GM21737 (cell line): ENCODE measurements at regions not wholly inside any gene's neighbourhood (a gene's known extent, or its start where the extent isn't known, plus 50 kb on each side); places are given as distances from the start of the nearest gene placed in this dataset.
"Not testable (repeated sequence)": the region's sequence is repeated elsewhere in the genome, so short reads cannot be mapped to it uniquely, and the experiment has no call there.

Experiments
- ATAC-seq: cut with Tn5 transposase; IDR thresholded peaks from one replicate; pipeline ENCODE4 v1.9.1; 2021; ENCODE audit warnings: mild to moderate bottlenecking, moderate library complexity; ENCODE audit not compliant: unreplicated experiment

DNA sequence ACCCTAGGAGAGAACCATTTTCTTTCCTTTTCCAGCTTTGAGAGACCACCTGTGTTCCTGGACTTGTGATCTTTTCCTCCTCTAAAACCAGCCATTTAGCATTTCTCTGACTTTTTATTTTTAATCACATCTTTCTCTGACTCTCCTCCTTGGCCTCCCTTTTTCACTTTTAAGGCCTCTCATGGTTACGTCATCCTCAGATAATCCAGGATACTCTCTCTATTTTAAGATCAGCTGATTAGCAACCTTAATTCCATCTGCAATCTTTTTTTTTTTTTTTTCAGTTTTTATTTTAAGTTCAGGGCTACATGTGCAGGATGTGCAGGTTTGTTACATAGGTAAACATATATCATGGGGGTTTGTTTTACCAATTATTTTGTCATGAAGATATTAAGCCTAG is 54.0 kb downstream of the RFPL4B start:
- no peak for ATAC-seq

DNA sequence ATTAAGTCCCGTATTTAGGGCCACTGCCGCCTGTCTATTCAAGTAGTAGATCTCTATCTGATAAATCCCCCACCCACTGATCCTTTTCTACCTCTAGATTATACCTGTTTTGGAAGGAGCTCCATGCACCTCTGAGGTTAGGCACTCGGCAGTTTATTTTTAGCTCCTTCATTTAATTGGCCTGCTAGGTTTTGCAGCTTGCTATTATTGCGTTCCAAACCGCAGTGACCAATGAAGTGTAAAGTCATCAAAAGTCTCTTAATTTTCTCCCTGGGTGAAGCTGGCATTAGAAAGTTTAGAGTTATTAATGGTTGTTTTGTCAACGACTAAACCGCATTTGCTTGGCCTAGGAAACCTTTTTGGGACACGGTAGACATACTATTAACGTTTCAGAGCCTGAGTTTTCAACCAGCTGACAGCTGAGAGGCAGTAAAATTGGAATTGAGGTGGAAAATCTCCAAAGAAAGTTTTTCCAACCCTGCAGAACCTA is 60.0 kb downstream of the RFPL4B start:
- ATAC-seq = no peak

DNA sequence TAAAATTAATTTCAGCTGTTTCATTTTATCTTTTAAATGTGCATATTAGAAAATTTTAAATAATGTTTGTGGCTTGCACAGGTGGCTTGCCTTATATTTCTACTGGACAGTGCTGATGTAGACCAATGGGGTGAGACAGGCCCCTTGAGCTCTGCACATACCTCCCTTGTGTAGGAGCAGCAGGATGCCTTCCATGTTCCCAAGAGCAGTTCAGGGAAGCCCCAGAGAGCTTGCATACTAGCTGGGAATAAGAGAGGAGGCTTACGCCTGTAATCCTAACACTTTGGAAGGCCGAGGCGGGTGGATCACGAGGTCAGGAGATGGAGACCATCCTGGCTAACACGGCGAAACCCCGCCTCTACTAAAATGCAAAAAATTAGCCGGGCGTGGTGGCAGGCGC is 61.4 kb downstream of the RFPL4B start:
- no peak for ATAC-seq

DNA sequence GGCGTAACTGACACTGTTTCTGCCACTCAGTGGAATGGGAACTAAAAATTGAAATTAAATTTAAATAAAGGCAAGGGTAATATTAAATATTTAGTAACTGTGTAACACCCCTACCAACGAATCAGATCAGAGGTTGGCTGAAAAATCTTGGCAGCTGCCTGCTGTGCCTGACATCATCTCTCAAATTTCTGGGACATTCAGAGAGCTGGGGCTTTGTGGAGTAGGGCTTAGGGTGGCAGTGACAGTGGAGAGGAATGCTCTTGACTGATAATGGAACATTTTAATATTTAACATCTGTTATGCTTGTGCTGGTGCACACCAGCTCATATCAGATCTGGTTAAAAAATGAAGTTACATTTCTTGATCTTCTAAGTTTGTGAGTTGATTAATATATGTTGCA is 62.2 kb downstream of the RFPL4B start:
- no peak for ATAC-seq

DNA sequence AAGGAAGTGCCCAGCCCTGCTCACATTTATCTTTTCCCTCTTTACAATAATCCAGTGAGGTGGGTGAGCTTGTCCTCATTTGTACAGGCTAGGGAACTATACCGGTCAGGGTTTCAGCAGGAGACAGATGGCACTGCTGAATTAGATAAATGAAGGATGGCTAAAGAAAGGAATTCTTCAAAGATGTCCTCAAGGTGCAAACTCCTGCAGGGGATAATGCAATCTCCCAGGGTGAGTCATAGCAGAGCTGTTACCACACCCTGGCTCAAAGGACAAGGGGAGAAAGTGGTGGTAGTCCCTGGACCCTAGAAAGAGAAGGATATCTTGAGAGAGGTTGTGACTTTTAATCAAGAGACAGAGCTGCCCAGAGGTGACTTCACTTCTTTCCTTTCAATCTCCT is 66.7 kb downstream of the RFPL4B start:
- no peak for ATAC-seq

DNA sequence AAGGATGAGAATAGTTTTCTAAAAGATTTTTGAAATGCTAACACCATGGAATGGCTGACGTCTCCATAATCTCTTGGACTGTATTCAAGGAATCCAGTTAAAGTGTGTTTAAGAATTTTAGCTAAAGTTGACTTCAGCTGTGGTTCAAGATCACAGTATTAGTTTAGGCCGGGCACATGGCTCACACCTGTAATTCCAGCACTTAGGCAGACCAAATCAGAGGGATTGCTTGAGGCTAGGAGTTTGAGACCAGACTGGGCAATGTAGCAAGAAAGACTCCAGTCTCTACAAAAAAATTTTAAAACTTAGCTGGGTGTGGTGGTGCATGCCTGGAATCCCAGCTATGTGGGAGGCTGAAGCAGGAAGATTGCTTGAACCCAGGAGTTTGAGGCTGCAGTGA is 68.2 kb downstream of the RFPL4B start:
- ATAC-seq = no peak

DNA sequence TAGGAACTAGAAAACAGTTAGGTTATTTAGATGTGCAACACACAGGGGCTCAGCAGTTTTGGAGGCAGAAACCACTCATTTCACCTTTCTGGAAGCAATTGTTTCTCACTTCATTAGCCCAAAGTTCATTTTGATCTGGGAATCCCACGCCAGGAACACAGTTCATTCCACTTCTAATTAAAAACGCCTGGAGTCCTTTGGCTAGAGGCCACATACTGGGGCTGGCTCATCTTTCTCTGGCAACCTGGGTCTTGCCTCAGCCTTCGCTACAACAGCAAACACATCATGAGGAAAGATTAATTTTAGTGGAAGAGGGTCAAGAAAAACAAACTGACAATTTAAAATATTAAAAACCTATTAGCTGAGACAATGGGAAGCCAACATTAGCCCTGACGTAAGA is 69.7 kb downstream of the RFPL4B start:
- no peak for ATAC-seq

DNA sequence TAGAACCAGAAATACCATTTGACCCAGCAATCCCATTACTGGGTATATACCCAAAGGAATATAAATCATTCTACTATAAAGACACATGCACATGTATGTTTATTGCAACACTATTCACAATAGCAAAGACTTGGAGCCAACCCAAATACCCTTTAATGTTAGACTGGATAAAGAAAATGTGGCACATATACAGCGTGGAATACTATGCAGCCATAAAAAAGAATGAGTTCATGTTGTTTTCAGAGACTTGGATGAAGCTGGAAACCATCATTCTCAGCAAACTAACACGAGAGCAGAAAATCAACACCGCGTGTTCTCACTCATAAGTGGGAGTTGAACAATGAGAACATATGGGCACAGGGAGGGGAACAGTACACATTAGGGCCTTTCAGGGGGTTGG is 79.9 kb downstream of the RFPL4B start:
- not testable (repeated sequence) for ATAC-seq

DNA sequence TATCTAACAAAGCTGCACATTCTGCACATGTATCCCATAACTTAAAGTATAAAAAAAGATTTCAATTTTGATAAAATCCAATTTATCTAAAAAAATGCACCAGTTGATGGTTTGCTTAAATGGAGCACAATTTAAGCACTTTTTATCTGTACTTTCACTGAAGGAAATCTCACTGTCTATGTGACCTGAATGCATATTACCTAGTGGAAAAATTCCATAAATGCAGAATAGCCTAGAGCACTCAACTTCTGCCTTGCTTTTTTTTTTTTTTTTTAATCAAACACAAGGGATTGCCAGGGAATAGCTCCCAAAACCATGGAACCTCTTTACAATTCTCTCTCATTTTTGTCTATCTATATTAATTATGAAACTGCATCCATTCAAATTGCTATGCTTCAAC is 80.4 kb downstream of the RFPL4B start:
- no peak for ATAC-seq

DNA sequence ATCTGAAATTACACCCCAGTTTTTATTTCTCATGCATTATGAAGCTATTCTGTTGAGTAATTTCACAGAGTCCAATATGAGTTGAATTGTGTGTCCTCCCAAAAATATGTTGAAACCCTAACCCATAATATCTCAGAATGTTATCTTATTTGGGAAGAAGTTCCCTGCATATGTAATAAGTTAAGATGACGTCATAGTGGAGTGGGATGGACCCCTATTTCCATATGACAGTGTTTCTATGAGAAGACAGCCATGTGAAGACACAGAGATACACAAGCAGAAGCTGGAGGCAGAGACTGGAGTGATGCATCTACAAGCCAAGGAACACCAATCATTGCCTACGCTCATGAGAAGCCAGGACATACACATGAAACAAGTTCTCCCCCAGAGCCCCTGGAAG is 81.3 kb downstream of the RFPL4B start:
- ATAC-seq = no peak

DNA sequence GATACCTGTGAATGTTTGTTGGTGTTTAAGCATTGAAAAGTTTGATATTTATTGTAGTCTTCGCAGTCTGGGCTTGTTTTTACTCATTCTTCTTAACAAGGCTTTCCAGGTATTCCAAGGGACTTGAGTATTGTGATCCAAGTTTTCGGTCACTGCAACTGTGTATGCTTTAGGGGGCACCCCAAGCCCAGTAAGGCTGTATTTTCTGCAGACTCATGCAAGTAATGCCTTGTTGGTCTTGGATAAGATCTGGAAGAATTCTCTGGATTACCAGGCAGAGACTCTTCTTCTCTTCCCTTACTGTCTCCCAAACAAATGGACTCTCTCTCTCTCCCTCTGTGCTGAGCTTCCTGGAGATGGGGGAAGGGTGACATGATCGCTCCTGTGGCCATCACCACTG is 82.1 kb downstream of the RFPL4B start:
- ATAC-seq = no peak

DNA sequence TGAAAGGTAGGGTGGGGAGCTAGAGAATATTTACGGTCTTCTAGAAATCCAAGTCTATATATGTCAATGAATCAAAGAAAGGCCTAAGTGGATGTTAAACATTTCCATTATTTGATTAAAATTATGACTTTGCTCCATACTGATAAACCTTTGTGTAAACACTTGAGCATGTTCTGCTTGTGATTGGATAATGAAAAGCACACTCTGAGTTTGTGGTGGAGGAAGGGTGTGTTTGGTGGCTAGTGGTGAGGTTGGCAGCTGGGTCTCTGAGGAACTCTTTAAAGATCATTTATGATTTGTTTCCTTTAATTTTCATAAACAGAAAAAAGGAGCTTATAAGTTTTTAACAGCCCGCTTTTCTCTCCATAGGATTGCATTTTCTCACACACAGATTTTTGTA is 84.7 kb downstream of the RFPL4B start:
- no peak for ATAC-seq

DNA sequence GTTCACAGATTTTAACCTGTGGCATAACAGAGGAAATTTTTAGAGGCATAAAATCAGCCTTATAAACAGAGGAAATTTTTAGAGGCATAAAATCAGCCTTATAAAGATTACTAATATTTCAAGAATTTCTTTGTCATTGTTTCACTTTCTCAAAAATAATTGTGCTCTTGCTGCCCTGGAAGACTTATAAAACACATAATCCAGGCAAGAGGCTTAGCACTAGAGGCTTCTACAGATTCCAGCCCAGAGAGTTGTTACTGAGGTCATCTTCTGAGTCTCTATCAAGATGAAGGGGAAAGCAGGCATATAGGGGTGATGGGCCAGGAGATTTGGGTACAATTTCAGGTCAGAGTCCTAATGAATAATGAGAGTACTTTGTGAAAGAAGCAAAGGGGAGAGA is 85.7 kb downstream of the RFPL4B start:
- no peak for ATAC-seq

DNA sequence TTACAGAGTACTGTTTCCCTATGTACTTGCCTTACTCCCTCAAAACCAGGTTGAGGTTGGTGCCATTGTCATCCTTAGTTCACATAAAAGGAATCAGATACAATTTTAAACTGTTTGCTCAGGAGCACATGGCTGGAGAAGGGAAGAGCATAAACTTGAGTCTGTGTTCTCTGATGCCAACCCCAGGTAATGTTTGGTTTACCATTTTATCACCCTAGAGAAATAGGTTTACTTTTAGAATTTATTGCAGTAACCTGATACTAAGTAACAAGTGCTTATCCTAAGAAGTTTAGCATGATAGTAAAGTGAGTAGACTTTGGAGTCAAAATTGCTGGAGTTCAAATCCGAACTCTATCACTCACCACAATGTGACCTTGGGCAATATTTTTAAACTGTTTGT is 86.3 kb downstream of the RFPL4B start:
- ATAC-seq = no peak

DNA sequence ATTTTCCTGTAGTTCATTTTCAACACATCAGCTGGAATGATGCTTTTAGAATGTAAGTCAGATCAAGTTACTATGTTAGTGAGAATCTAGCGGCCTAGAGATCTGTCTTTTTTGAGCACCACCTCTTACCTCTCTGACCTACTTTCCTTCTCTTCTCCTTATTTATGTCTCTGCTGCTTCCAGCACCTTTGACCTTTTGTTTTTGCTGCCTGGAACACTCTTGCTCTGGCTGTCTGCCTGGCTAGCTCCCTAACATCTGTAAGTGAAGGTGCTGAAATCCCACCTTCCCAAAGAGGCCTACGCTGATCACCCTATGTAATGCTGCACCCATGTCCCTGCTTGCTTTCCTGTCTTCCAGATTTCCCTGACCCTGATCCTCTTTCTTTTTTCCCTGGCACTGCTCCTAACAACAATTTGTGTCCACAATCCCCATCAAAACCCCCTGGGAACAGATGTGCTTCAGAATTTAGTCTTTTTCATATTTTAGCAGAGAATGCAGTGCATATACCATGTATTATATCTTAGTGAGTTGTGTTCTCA is 87.8 kb downstream of the RFPL4B start:
- ATAC-seq = no peak

DNA sequence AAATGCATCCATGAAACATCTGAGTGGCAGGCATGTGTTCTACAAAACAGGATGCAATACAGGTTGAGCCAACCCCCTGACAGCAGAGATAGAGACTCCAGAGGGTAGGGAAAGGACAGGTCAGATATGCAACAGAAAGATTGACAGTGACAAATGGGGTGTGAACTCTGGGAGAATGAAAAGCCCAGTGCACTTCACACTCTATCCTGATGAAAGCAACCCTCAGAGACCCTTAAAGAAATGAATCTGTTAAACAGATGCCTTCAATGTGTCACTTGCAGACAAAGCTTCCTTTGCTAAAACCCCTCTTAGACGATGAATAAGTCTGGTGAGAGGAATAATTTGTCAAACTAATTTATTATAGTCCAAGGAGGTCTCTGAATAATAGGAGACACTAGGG is 89.9 kb downstream of the RFPL4B start:
- ATAC-seq = no peak

DNA sequence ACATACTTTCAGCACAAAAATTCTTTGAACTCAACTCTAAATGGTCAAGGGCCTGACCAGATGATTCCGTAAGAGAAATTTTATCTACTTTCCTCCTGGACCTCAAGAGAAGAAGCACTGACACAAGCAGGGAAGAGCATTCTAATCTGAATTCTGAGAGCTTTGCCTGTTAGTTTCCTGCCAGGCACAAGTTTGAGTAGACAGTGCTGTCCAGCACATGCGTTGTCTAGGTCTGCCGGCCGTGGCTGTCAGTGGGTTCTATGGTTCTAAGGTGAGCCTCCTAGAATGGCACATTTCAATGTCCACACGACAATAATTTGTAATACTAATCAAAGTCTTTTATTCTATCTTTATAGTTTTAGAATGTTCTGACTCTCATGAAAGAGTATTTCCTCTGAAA is 91.9 kb downstream of the RFPL4B start:
- no peak for ATAC-seq

DNA sequence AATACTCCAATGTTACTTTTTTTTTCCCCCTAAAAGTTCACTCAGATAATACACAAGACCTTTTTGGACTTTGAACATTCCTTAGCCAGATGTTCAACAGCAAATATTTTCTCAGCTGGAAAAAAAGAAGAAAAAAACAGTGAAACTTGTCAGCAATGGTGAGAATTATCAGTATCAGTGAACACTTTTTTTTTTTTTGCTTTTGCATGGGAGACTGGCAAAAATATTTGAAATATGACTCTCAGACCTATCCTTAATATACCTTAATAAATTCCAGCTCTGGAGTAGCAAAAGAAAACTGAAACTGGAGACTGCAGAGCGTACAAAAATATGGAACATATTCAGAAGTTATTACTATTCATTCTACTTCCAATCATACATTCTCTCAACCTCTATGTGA is 92.3 kb downstream of the RFPL4B start:
- no peak for ATAC-seq

DNA sequence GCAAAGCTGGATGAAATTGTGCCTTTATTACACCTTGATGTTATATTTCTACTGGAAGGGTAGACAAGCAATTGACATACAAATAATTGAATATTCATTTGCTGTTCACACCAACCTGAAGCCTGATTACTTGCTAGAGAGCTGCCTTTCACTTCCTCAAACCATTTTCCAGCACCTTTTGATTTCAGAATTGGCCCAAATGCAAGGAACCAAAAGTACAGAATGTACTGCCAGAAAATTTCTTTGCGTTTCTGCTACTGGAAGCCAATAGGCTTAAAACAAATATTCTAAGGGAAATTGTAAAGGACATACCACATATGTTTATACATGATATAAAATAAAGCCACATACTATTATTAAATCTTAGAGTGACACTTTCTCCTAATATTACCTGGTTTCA is 94.5 kb downstream of the RFPL4B start:
- no peak for ATAC-seq

DNA sequence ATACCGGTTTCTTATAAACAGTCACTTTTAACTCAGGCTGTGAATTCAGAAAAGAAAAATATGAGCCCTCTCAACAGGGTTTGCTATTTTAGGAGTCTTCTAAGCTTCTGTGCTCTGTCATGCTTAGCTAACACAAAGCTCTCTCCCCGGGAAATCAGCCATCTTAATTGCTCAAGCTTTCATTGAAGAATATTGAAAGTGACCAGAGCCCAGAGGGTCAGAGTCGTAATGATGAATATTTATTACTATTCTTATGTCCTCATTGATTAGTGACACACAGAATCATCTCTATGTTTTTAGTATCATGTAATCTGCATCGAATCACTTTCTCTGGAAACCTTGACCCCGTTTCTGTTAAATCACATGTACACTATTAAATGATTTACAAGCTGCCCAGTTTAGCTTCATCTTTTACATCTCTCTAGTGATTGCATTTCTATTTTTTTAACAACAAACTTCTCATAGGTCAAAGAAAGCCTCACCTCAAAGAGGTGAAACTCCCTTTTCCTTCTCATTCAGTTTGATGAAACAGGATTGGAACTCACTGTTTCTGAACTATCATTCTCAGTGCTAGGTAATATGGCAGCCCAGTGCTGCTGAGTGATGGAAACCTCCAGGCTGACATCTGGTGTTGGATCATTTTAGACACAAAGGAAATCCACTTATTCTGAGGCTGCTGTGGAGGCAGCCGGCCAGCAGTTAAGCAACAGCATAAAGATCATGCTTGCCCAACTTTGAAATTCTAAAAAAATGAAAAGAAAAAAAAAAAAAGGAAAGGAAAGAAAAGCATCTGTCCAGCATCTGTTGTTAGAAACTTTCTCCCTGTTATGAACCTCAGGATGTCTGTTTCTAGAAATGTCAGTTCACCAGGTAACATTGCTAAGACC is 96.3 kb downstream of the RFPL4B start:
- no peak for ATAC-seq

DNA sequence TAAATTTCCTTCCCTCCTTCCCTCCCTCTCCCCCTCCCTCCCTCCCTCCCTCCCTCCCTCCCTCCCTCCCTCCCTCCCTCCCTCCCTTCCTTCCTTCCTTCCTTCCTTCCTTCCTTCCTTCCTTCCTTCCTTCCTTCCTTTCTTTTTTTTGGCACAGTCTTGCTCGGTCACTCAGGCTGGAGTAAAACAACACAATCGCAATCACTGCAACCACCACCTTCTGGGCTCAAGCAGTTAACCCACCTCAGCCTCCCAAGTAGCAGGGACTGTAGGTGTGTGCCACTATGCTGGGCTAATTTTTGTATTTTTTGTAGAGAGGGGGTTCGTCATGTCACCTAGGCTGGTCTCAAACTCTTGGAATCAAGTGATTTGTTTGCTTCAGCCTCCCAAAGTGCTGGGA is 101.7 kb downstream of the RFPL4B start:
- not testable (repeated sequence) for ATAC-seq

DNA sequence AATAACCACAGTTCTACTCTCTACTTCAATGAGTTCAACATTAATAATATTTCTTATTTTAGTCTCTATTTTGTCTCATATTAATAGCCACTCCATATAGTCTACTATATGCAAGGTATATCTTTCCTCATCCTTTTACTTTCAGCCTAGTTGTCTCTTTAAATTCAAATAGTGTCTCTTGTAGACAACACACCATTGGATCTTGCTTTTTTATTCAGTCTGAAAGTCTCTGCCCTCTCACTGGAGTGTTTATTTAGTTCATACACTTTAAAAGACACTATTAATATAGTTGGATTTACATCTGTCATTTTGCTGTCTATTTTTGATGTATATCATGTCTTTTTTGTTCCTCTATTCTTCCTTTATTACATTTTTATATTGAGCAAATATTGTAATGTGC is 103.5 kb downstream of the RFPL4B start:
- ATAC-seq = no peak

DNA sequence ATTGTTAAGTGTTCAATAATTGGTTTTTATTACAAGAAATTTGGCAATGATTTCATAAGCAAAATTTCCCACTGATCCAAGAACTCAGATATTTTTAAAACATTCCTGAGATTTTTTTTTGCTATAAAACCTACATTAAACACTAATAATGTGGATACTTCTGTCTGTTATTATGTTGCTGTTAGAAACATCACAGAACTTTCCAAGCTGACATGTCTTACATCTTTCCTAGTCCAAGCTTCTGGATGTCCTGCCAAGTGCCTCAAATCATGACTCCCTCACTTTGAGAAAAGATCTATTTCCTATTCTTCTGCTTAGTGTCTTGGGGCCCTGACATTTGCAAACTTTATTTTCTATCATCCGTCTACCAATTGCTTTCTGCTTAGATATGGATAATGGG is 110.8 kb downstream of the RFPL4B start:
- no peak for ATAC-seq
